ENCODE measurements at regions not wholly inside any gene's neighbourhood (a gene's known extent, or its start where the extent isn't known, plus 50 kb on each side); places are given as distances from the start of the nearest gene placed in this dataset.

DNA sequence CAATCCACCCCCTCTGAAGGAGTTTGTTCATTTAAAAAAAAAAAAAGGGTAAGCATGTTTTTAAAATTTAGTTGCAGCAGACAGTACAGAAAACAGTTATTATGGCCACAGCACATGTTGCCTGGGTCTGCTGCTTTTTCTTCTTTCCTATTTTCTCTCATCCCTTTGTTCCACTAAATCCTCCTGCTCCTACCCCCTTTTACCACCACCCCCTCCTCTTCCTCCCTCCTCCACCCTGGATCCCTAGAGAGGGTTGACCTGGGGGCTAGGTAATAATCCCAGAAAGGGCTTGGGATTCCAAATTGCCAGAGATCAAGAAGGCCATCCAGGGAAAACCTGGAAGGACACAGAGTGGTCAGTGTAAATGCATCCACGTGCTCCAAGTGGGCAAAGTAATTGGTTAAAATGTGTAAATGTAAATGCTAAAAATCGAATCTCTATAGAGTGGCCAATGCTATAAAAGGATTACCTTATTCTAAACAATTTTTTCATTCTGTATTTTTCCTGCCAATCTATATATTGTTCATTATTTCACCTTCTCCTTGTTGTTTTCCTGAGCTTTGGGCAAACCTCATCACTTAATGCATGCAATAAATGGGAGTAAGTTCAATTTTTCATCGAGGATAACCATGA is 89.0 kb upstream of the PIK3CG start:
- no peak for DNase-seq (ENCODE audit: low read depth)

- no peak for DNase-seq (ENCODE audit: low read depth)
These were observed 88.3 kb upstream of the PIK3CG start for GRCh38 chr7:106776618-106777347.

DNA sequence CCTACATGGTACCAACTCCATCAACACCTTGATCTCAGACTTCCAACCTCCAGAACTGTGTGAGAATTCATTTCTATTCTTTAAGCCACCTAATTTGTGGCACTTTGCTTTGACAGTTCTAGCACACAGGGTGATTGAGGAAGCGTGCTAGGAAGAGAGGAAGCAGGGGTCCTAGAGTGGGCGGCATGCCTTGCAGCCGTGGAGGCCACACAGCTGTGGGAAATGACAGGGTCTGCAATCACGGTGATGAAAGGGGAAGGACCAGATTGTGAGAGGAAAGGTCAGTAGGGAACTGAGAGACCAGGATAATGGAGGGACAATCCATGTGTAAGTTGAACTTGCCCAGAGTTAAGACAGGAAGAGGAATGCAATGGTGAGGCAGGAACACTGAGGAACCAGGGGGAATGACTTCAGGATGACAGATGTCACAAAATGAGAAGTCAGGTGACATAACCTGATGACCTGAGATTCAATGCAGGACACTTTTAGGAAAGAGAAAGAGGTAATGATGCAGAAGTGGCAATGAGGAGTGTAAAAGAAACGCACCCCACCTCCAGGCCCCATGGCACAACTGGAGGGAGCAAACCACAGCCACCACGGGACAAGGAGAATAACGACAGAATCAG is 87.3 kb upstream of the PIK3CG start:
- DNase-seq (ENCODE audit: low read depth) = no peak

GRCh38 chr7:106778656-106779250 is 86.3 kb upstream of the PIK3CG start:
- DNase-seq (ENCODE audit: low read depth) = no peak

DNA sequence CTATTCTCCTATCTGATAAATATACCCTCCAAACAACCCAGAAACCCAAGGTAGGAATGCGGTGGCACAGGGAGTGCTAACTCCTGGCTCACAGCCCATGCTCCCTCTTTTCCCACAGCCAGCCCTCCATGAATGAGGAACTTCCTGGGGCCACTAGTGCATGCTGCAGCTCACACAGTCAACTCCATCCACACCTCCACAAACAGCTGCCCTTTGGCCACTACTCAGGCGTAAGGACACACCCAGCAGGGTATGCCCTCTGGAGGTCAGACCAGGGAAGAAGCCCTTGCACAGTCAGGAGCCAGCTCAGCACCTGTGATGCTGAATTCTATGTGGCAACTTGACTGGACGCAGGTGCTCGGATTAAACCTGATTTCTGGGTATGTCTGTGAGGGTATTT is 85.2 kb upstream of the PIK3CG start:
- DNase-seq (ENCODE audit: low read depth) = no peak

- no peak for DNase-seq (ENCODE audit: low read depth)
These were observed 84.1 kb upstream of the PIK3CG start for GRCh38 chr7:106781007-106781406.

DNA sequence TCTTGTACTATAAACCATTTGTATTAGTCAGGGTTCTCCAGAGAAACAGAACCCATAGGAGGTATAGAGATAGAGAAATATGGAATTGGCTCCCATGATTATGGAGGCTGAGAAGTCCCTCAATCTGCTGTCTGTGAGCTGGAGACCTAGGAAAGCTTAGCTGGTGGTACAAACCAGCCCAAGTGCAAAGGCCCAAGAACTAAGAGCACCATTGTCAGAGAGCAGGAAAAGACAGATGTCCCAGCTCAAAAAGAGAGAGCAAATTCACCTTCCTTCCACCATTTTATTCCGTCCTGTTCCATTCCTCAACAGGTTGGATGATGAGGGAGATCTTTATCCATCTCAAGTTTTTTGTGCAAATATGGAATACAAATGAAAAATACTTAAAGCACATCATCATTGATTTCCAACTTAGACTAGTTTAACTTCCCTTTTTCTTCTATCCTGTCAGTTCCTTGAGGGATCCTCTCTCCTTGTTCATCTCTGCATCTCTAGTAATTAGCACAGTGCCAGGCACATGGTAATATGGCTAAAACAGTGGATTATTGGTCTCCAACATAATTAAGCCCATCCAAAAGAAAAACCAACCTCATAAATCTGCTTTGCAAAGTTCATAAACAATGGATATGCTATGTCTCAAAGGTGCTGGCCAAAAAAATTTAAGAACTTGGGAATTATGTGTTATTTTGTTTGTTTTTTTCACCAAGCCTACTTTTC is 83.1 kb upstream of the PIK3CG start:
- no peak for DNase-seq (ENCODE audit: low read depth)

GRCh38 chr7:106783286-106783685 is 81.8 kb upstream of the PIK3CG start:
- no peak for DNase-seq (ENCODE audit: low read depth)

DNA sequence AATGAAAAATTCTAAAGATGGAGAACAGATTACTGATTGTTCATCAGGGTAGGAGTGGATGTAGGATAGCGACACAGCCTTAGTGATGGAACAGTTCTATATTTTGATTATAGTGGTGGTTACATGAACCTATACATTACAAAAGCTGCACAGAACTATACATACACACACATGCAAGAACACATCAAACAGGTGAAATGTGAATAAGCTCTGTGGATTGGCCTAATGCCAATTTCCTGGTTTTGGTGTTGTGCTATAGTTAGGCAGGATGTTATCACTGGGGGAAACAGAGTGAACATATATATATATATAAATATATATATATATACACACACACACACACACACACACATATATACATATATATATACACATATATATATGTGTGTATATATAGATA is 76.4 kb upstream of the PIK3CG start:
- no peak for DNase-seq (ENCODE audit: low read depth)

DNA sequence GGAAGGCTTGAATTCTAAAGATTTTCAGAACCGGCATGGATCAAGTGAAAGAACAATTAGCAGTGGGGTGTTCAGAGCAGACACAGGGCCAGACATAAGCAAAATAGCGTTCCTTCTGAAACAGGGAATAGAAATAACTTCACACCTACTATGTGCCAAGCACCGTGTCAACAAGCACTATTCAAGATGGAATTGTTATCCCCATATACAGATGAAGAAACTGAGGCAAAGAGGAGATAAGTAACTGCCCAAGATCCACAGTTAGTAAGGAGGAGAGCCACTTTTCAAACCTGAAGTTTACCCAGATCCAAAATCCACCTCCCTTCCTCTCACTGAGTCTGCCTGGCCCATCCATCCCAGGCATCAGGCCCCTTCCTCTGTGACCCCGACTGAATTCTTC is 73.6 kb upstream of the PIK3CG start:
- DNase-seq (ENCODE audit: low read depth) = no peak

DNA sequence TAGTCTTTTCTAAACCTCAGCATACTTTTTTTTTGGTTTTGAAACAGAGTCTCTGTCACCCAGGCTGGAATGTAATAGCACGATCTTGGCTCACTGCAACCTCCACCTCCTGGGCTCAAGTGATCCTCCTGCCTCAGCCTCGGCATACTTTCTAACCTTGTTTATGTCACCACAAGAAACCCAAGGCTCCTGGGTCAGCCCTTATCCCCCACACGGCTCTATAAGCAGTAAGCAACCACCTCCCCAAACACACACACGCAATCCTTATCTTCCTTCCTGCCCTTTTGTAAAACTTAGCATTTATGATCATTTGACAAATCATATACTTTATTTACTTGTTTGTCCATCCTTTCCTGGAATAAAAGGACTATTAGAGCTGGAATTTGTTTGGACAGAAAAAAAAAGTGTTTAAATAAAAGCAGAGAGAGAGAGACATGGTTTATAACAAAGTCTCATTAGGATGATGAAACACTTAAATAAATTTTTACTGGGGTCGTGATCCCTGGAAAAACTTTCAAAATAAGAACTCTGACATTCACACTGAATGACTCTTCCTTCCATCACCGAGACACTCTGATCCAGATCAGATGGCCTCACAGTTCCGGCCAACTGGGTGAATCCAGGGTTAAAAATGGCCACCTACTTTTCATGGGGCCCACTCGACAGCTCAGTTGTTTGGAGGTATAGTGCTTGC is 72.7 kb upstream of the PIK3CG start:
- DNase-seq (ENCODE audit: low read depth) = no peak

DNA sequence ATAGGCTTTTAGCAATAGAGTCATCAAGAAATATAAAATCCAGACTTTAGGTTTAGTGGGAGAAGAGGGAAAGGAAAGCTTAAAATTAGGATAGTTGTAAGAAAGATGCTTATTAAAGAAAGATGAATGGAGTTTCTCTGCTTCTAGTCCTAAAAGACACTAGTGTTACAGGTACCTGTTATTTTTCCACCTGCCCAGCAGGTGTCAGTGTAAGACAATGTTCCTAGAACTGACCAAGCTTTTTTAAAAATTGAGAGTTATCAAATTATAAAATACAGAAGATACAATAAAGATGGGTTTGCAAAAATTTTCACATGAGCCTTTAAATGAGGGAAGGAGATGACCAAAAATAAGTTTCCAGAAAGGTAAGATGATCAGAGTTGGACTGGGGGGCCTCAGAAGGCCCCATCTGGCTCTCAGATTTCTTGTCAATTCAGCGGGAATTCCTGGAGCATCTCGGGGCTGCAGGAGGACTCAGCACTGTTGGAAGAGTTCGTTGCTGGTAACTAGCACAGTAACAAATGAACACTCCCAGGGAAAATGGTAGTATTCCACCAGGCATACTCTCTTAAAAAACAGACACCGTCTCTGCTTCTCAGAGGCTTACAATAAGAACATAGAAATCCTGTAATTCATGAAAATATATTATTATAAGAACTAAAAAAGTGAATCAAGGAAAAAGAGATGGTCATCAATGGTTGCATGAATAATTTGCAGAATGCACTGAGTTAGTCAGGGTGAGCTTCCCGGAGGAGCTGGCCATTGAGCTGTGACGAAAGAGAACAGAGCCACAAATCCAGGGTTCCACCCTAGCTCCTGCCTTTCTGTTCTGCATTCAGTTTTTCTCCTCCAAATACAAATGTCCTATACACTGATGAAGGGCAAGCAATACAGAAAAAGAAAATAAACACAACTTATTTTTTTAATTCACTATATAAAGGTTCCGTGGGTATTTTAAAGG is 71.8 kb upstream of the PIK3CG start:
- DNase-seq (ENCODE audit: low read depth) = no peak

DNA sequence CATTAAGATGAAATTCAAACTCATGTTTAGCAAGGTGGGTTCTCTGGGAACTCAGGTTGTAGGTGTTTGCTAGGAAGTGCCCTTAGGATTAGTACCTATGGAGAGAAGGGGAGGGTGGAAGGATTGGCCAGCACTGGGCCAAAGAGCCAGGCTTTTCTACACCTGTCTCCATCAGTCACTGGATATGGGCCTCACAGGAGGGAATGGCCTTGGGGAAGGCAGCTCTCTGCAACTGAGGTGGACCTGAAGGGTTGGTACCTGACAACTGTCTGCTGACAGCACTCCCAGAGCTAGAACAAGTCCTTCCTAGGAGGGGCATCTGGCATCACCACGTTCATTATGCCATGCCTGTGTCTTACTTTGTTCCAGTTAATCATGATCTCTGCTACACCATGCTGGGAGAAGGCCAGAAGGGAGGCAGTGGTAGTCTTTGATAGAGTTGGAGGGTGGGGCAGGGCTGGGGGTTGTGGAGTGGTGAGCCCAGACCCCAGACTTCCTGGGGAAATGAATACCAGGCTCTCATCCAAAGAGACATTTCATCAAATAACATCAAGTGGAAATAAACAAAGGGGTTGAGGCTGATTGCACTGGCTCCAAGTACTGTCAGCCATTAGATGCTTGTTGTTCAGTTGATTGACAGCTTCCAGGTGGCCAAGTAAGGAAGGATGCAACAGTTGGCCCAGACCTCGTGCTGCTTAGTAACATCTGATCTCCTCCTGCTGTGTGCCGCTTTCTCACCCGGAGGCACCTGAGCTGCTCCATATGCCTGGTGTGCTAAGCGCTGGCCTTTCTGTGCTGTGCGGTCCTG is 70.6 kb upstream of the PIK3CG start:
- no peak for DNase-seq (ENCODE audit: low read depth)

DNA sequence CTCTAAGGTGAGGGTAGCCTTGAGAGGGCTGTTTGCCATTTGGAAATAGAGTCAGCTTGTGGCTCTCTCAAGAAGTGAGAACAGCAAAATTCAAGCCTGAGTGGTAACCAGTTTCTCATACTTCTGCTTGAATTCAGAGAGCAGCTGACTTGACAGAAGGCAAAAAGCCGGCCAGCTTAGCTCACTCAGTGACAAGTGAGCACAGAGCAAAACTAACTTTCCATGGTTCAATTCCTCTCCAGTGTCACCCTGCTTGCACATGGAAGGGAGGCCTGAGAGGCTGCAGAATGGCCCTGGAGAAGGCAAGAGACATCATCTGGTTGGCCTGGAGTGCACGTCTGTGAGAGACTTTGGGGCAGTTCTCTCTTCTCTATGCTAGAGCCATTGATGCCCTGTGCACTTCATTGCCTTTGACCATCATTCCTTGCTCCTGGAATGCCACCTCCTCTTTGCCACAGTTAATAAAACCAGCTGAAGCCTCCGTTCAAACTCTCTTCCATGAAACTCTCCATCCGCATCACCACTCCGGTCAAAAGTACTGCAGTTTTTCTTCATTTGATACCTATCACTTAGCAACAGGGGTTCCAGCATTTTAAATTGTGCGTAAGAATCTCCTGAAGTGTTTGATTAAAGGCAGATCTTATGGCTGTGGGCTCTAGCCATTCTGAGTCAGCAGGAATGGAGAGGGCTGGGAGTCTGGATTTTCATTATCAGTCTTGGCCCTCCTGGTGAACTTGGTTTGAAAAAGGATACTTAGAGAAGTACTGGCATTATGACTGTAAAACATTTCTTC is 69.8 kb upstream of the PIK3CG start:
- no peak for DNase-seq (ENCODE audit: low read depth)

GRCh38 chr7:106795877-106796231 is 69.2 kb upstream of the PIK3CG start:
- DNase-seq (ENCODE audit: low read depth) = no peak

GRCh38 chr7:106797937-106798336 is 67.1 kb upstream of the PIK3CG start:
- DNase-seq (ENCODE audit: low read depth) = no peak

GRCh38 chr7:106802589-106802988 is 62.5 kb upstream of the PIK3CG start:
- DNase-seq (ENCODE audit: low read depth) = no peak

- no peak for DNase-seq (ENCODE audit: low read depth)
These were observed 58.5 kb upstream of the PIK3CG start for GRCh38 chr7:106806556-106806955.

DNA sequence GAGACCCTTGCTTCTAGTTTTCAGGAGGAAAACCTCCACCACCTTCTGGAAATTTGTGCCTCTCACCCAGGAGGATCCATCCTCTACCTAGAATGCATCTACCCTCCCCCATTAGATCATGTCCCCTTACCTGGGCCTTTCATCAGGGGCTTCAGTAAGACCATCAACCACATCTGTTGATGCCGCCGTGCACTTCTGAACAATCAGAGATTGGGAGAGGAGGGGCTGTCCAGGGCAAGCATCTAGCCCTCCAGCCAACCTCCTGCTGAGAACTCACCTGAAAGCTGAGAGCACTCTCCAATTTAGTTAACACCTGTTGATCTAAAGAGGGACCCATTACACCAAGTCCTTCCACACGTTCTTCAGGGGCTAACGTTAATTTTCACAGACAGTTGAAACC is 57.6 kb upstream of the PIK3CG start:
- DNase-seq (ENCODE audit: low read depth) = no peak
